MM.1S (cell line): ENCODE measurements at regions not wholly inside any gene's neighbourhood (a gene's known extent, or its start where the extent isn't known, plus 50 kb on each side); places are given as distances from the start of the nearest gene placed in this dataset.

Experiments
- DNase-seq: peaks from one replicate; pipeline ENCODE4 v3.0.0-alpha.2; 2015
- H2AFZ ChIP-seq: fragments of 300-600 bp; sonication (generic); 2 replicates; pipeline ENCODE4 v1.6.0; 2016; ENCODE audit warnings: antibody characterized with exemption, low read length
- H3F3A ChIP-seq: fragments of 300-600 bp; sonication (generic); 2 replicates; pipeline ENCODE4 v1.6.1; 2016; ENCODE audit warnings: mild to moderate bottlenecking, antibody characterized with exemption, low read length, moderate library complexity, mixed read lengths; ENCODE audit not compliant: insufficient read depth
- H3K27ac ChIP-seq: fragments of 300-600 bp; sonication (generic); 2 replicates; pipeline ENCODE4 v1.5.1; 2016; ENCODE audit warnings: mild to moderate bottlenecking, low read length
- H3K27me3 ChIP-seq: fragments of 300-600 bp; sonication (generic); replicated peaks from 2 replicates; pipeline ENCODE4 v1.6.0; 2016; ENCODE audit warnings: low read length; ENCODE audit not compliant: insufficient read depth
- H3K36me3 ChIP-seq: fragments of 300-600 bp; sonication (generic); replicated peaks from 2 replicates; pipeline ENCODE4 v1.6.1; 2016; ENCODE audit warnings: mild to moderate bottlenecking, low read length, mixed read lengths; ENCODE audit not compliant: insufficient read depth
- H3K4me1 ChIP-seq: fragments of 300-600 bp; sonication (generic); 2 replicates; pipeline ENCODE4 v1.6.1; 2016; ENCODE audit warnings: low read length, mixed read lengths
- H3K4me2 ChIP-seq: fragments of 300-600 bp; sonication (generic); 2 replicates; pipeline ENCODE4 v1.6.0; 2016; ENCODE audit warnings: low read depth, low read length
- H3K4me3 ChIP-seq: fragments of 300-600 bp; sonication (generic); 2 replicates; pipeline ENCODE4 v1.5.1; 2016; ENCODE audit warnings: low read length, mixed read lengths
- H3K79me2 ChIP-seq: fragments of 300-600 bp; sonication (generic); 2 replicates; pipeline ENCODE4 v1.6.1; 2016; ENCODE audit warnings: mixed run types, low read length, mixed read lengths
- H3K9ac ChIP-seq: fragments of 300-600 bp; sonication (generic); 2 replicates; pipeline ENCODE4 v1.6.1; 2016; ENCODE audit warnings: low read length, mixed read lengths
- H3K9me2 ChIP-seq: fragments of 300-600 bp; sonication (generic); replicated peaks from 2 replicates; pipeline ENCODE4 v1.6.1; 2016; ENCODE audit warnings: mild to moderate bottlenecking, low read length, mixed read lengths; ENCODE audit not compliant: insufficient read depth
- H3K9me3 ChIP-seq: fragments of 300-600 bp; sonication (generic); replicated peaks from 2 replicates; pipeline ENCODE4 v1.6.1; 2016; ENCODE audit warnings: mild to moderate bottlenecking, low read length, mixed read lengths; ENCODE audit not compliant: insufficient read depth
- H4K20me1 ChIP-seq: fragments of 300-600 bp; sonication (generic); 2 replicates; pipeline ENCODE4 v1.6.1; 2016; ENCODE audit warnings: mild to moderate bottlenecking, low read length, moderate library complexity, mixed read lengths; ENCODE audit not compliant: insufficient read depth
- EZH2 ChIP-seq: fragments of 300-600 bp; sonication (generic); optimal IDR thresholded peaks from 2 replicates; pipeline ENCODE3; 2017; ENCODE audit warnings: low read depth, mild to moderate bottlenecking, antibody characterized with exemption, low read length, mixed read lengths
- EZH2phosphoT487 ChIP-seq: fragments of 300-600 bp; sonication (generic); IDR thresholded peaks from 2 replicates; pipeline ENCODE4 v1.6.1; 2018; ENCODE audit warnings: antibody characterized with exemption, low read length
- TF ChIP-seq, protein P1 (sequence below): fragments of 300-600 bp; sonication (generic); IDR thresholded peaks from 2 replicates; pipeline ENCODE4 v1.5.1; 2016; ENCODE audit warnings: antibody characterized with exemption, low read length, mixed read lengths

DNA sequence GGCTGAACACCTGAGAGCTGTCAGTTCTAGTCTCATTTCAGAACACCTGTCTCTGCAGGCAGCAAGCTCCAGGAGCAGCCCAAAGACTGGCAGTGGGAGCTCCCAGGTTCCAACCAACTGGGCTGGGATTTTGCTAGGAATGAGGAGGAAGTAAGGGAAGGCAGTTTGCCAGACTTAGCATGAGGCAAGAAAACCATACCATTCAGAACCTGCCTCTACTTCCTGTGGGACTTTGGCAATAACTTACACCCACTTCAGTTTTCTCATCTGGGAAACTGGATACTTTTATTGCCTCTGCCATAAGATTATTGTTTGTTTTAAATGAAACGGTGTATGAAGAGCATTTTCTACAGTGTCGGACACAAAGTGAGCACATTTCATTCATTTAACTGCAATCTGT is 363.7 kb upstream of the ISX start:
- Histone ChIP-seq H3K4me2 (no peak overlapping the region), H3K79me2 (no peaks in the 10 kb centered on the region), H3F3A (no peaks in the 10 kb centered on the region), H2AFZ (no peak overlapping the region), H3K4me1 (no peaks in the 10 kb centered on the region), H3K27ac (no peak overlapping the region), H3K4me3 (no peak overlapping the region), H3K27me3 (no peaks in the 10 kb centered on the region), H3K9me3 (no peaks in the 10 kb centered on the region), H4K20me1 (no peaks in the 10 kb centered on the region), H3K36me3 (no peaks in the 10 kb centered on the region), H3K9ac (no peak overlapping the region), H3K9me2 (no peaks in the 10 kb centered on the region)
- TF ChIP-seq, protein P1, sequence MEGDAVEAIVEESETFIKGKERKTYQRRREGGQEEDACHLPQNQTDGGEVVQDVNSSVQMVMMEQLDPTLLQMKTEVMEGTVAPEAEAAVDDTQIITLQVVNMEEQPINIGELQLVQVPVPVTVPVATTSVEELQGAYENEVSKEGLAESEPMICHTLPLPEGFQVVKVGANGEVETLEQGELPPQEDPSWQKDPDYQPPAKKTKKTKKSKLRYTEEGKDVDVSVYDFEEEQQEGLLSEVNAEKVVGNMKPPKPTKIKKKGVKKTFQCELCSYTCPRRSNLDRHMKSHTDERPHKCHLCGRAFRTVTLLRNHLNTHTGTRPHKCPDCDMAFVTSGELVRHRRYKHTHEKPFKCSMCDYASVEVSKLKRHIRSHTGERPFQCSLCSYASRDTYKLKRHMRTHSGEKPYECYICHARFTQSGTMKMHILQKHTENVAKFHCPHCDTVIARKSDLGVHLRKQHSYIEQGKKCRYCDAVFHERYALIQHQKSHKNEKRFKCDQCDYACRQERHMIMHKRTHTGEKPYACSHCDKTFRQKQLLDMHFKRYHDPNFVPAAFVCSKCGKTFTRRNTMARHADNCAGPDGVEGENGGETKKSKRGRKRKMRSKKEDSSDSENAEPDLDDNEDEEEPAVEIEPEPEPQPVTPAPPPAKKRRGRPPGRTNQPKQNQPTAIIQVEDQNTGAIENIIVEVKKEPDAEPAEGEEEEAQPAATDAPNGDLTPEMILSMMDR, result no peak
- no peak for TF ChIP-seq EZH2
- TF ChIP-seq EZH2phosphoT487, result no peak
- no peak for DNase-seq

DNA sequence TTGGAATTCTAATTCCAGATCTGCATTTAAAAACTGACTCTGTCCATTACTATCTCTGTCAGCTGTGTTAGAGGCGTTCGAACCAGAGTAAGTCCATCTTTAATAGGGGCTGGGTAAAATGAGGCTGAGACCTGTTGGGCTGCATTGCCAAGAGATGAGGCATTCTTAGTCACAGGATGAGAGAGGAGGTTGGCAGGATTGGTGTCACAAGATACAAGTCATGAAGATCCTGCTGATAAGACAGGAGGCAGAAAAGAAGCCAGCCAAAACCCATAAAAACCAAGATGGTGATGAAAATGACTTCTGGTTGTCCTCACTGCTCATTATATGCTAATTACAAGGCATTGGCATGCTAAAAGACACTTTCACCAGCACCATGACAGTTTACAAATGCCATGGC is 356.3 kb upstream of the ISX start:
- no peak overlapping the region for H3K4me3 ChIP-seq

DNA sequence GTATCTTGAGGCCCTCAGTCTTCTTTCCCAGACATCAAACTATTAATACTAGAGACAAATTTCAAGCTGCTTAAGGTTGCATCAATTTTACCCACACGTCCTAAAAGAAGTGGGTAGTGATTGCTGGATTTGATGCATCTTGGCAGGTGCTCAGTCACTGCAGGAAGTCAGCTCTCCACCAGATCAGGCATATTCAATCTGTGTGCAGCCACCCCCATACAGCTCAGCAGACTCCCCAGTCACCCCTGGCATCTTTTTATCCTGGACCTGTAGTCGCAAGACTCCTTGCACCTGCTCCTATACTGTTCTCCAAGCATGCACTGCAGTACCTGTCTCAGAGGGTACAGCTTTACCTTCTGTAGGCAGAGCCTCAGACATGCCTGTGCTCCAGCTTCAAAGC is 343.1 kb upstream of the ISX start:
- H3K27ac ChIP-seq, result no peak overlapping the region
- H3K9me2 ChIP-seq, result no peaks in the 10 kb centered on the region
- no peak overlapping the region for H3K9ac ChIP-seq
- H3K4me2 ChIP-seq, result no peak overlapping the region
- H3K4me3 ChIP-seq, result no peak overlapping the region
- H2AFZ ChIP-seq, result no peak overlapping the region
- DNase-seq, result no peak
- no peaks in the 10 kb centered on the region for H3F3A ChIP-seq
- TF ChIP-seq, protein P1, result no peak
- no peak for TF ChIP-seq EZH2
- no peak for TF ChIP-seq EZH2phosphoT487
- H3K27me3 ChIP-seq, result no peaks in the 10 kb centered on the region
- H3K9me3 ChIP-seq, result no peaks in the 10 kb centered on the region
- no peaks in the 10 kb centered on the region for H3K36me3 ChIP-seq
- no peaks in the 10 kb centered on the region for H3K79me2 ChIP-seq
- no peaks in the 10 kb centered on the region for H4K20me1 ChIP-seq
- no peaks in the 10 kb centered on the region for H3K4me1 ChIP-seq

More for the DNA sequence above, 356.3 kb upstream of the ISX start:
- Histone ChIP-seq H3K4me1 (no peaks in the 10 kb centered on the region), H4K20me1 (no peaks in the 10 kb centered on the region), H3K9me3 (no peaks in the 10 kb centered on the region), H3F3A (no peaks in the 10 kb centered on the region), H3K9ac (no peak overlapping the region), H3K79me2 (no peaks in the 10 kb centered on the region), H3K27me3 (no peaks in the 10 kb centered on the region), H3K9me2 (no peaks in the 10 kb centered on the region), H3K4me2 (no peak overlapping the region), H2AFZ (no peak overlapping the region), H3K36me3 (no peaks in the 10 kb centered on the region), H3K27ac (no peak overlapping the region)
- no peak for DNase-seq
- TF ChIP-seq EZH2, result no peak
- TF ChIP-seq, protein P1, result no peak
- TF ChIP-seq EZH2phosphoT487, result no peak

DNA sequence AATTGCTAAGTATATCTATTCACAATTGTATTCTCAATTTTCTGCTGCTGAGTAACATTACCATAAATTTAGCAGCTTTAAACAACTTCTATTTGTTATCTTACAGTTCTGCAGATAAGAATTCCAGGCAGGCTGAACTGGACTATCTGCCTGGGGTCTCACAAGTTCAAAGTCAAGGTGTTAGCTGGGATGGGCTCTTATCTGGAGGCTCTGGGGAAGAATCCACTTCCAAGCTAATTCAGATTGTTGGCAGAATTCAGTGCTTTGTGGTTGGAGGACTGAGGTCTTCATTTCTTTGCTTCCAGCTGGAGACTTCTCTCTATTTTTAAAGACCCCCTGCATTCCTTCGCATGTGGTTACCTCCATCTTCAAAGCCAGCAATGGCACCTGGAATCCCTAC is 329.9 kb upstream of the ISX start:
- Histone ChIP-seq H3K4me1 (no peaks in the 10 kb centered on the region), H3K4me2 (no peak overlapping the region), H3K36me3 (no peaks in the 10 kb centered on the region), H3F3A (no peaks in the 10 kb centered on the region), H3K27ac (no peak overlapping the region), H3K4me3 (no peak overlapping the region), H3K9ac (no peak overlapping the region), H3K9me3 (no peaks in the 10 kb centered on the region), H3K27me3 (no peaks in the 10 kb centered on the region), H4K20me1 (no peaks in the 10 kb centered on the region), H3K9me2 (no peaks in the 10 kb centered on the region), H3K79me2 (no peaks in the 10 kb centered on the region), H2AFZ (no peak overlapping the region)
- TF ChIP-seq, protein P1, result no peak
- TF ChIP-seq EZH2phosphoT487 (no peak), EZH2 (no peak)
- no peak for DNase-seq
